Peyer's patch (tissue), 4 donors: ENCODE measurements at regions not wholly inside any gene's neighbourhood (a gene's known extent, or its start where the extent isn't known, plus 50 kb on each side); places are given as distances from the start of the nearest gene placed in this dataset.

Experiments used
- DNase-seq, 3 donors: peaks; one replicate each; pipeline ENCODE4 v3.0.0-alpha.2; 2017 to 2019
- H3K27ac ChIP-seq, 4 donors: fragments of 200-600 bp; sonication (generic); one replicate each; pipeline ENCODE4 v1.5.1; 2016 to 2019
- H3K27me3 ChIP-seq, 2 donors: fragments of 200-600 bp; sonication (generic); one replicate each; pipeline ENCODE4 v1.5.1; 2019
- H3K36me3 ChIP-seq, 3 donors: fragments of 200-600 bp; sonication (generic); one replicate each; pipeline ENCODE4 v1.5.1; 2016 to 2019
- H3K4me1 ChIP-seq, 4 donors: fragments of 200-600 bp; sonication (generic); one replicate each; pipeline ENCODE4 v1.5.1; 2016 to 2019
- H3K4me3 ChIP-seq, 4 donors: fragments of 200-600 bp; sonication (generic); 1 replicate in 3 of 4; 2 replicates in 1 of 4; pipeline ENCODE4 v1.5.1; 2016 to 2019; ENCODE audit warnings: mild to moderate bottlenecking in 1 of 4
- H3K9me3 ChIP-seq, 4 donors: fragments of 200-600 bp; sonication (generic); one replicate each; pipeline ENCODE4 v1.5.1; 2016 to 2019; ENCODE audit warnings: mild to moderate bottlenecking in 1 of 4
- CTCF ChIP-seq, 6 experiments: fragments of 450-650 bp in 4 of 6; fragments of 200-600 bp in 2 of 6; sonication (generic) in 1 of 6; IDR thresholded peaks; one replicate each; pipeline ENCODE4 v1.5.1; 2017 to 2019; ENCODE audit warnings: antibody characterized with exemption in 6 of 6, mild to moderate bottlenecking in 3 of 6, moderate library complexity in 1 of 6
- POLR2A ChIP-seq, 2 donors: fragments of 450-650 bp; IDR thresholded peaks; one replicate each; pipeline ENCODE4 v1.5.1; 2017; ENCODE audit warnings: antibody characterized with exemption in 2 of 2, mild to moderate bottlenecking in 2 of 2, moderate library complexity in 2 of 2

- no peak overlapping the region for H3K4me3 ChIP-seq
- DNase-seq, result no peak
- H3K9me3 ChIP-seq, result no peaks in the 10 kb centered on the region
- no peak overlapping the region for H3K27ac ChIP-seq
- TF ChIP-seq CTCF (IDR thresholded peaks at IDR 0.05) (no peak), POLR2A (IDR thresholded peaks at IDR 0.05) (no peak)
- H3K27me3 ChIP-seq, result no peaks in the 10 kb centered on the region
- H3K4me1 ChIP-seq, result no peaks in the 10 kb centered on the region
- H3K36me3 ChIP-seq, result no peaks in the 10 kb centered on the region
Measured at GRCh38 chr16:86410529-86410928, 99.8 kb upstream of the FOXF1 start.

- Histone ChIP-seq H3K9me3 (no peaks in the 10 kb centered on the region), H3K27me3 (no peaks in the 10 kb centered on the region), H3K36me3 (no peaks in the 10 kb centered on the region), H3K27ac (no peak overlapping the region), H3K4me1 (no peaks in the 10 kb centered on the region), H3K4me3 (no peak overlapping the region)
- no peak for TF ChIP-seq POLR2A (IDR thresholded peaks at IDR 0.05)
- TF ChIP-seq CTCF (IDR thresholded peaks at IDR 0.05), result no peak
- DNase-seq, result no peak
Measured at GRCh38 chr16:86411897-86412296, 98.4 kb upstream of the FOXF1 start.

- Histone ChIP-seq H3K4me3 (no peak overlapping the region), H3K36me3 (no peaks in the 10 kb centered on the region), H3K4me1 (no peaks in the 10 kb centered on the region), H3K27ac (peak overlapping the region in 2 of 4 donors; percentile 43 to 45), H3K9me3 (no peaks in the 10 kb centered on the region), H3K27me3 (no peaks in the 10 kb centered on the region)
- no peak for TF ChIP-seq CTCF (IDR thresholded peaks at IDR 0.05)
- no peak for TF ChIP-seq POLR2A (IDR thresholded peaks at IDR 0.05)
- no peak for DNase-seq
Measured at GRCh38 chr16:86414991-86415740, 95.2 kb upstream of the FOXF1 start.

GRCh38 chr16:86418981-86419380 is 91.3 kb upstream of the FOXF1 start:
- Histone ChIP-seq H3K36me3 (no peaks in the 10 kb centered on the region), H3K4me3 (no peak overlapping the region), H3K27me3 (no peaks in the 10 kb centered on the region), H3K27ac (no peak overlapping the region), H3K9me3 (peaks cover 0 to 3% (median 0%) of the 10 kb centered on the region in 4 donors), H3K4me1 (no peaks in the 10 kb centered on the region)
- DNase-seq, result no peak
- TF ChIP-seq POLR2A (IDR thresholded peaks at IDR 0.05) (no peak), CTCF (IDR thresholded peaks at IDR 0.05) (no peak)

GRCh38 chr16:86419518-86419917 is 90.8 kb upstream of the FOXF1 start:
- TF ChIP-seq CTCF (IDR thresholded peaks at IDR 0.05) (no peak), POLR2A (IDR thresholded peaks at IDR 0.05) (no peak)
- no peak for DNase-seq
- H3K27ac ChIP-seq, result no peak overlapping the region

More at GRCh38 chr16:86419518-86419917, 90.8 kb upstream of the FOXF1 start:
- Histone ChIP-seq H3K4me1 (no peaks in the 10 kb centered on the region), H3K36me3 (no peaks in the 10 kb centered on the region), H3K9me3 (peaks cover 0 to 3% (median 0%) of the 10 kb centered on the region in 4 donors), H3K4me3 (no peak overlapping the region), H3K27me3 (no peaks in the 10 kb centered on the region)
